Activated CD4-positive, alpha-beta T cell treated with anti-CD3 and anti-CD28 coated beads, Interleukin-2, amount 50 U/mL, for 16 hours (primary cell): ENCODE measurements at regions not wholly inside any gene's neighbourhood (a gene's known extent, or its start where the extent isn't known, plus 50 kb on each side); places are given as distances from the start of the nearest gene placed in this dataset.

ENCODE experiments used
- DNase-seq: peaks from one replicate; pipeline ENCODE4 v3.0.0-alpha.2; 2020

DNA sequence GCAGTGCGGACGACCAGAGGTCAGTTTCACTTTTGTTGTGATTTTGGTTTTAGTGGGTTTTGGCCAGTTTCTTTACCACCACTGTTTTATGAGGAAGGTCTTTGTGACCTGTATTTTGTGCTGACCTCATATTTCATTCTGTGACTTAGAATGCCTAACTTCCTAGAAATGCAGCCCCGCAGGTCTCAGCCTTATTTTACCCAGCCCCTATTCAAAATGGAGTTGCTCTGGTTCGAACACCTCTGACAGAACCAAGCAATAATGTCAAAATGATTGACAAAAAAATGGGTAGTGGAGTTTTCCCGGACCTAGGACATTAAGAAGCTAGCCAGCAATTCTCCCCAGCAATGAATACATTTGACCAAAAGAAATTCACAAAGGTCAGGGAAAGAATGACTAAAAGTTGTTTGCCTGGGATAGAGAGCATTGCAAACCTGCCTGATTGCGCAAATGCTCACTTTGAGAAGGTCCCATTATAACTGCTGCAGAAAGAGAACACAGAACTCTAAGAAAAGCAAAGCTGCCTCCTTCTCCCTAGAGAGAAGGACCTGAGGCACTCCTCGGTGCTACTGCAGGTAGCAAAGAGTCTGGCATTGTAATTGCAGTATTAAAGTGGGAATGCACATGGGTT, 288.8 kb downstream of the ADGB start:
- no peak for DNase-seq

DNA sequence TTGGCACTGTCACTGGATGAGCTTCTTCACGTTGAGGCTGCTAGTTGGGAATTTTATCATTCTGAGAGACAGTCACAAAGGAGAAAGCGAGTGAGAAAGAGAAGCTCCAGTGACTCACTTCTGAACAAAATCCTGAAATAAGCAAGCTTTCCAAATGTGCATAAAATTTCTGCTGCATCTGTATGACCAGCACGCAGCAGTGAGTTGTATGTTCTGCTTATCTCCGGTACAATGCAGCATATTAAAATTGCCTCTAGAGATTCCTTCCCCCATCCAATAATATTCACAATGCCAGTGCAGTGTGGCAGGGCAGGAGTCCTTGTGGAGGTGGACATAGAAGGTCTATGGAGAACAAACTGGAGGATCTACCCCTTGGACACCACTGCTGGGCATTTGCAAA, 290.5 kb downstream of the ADGB start:
- DNase-seq, result no peak

DNA sequence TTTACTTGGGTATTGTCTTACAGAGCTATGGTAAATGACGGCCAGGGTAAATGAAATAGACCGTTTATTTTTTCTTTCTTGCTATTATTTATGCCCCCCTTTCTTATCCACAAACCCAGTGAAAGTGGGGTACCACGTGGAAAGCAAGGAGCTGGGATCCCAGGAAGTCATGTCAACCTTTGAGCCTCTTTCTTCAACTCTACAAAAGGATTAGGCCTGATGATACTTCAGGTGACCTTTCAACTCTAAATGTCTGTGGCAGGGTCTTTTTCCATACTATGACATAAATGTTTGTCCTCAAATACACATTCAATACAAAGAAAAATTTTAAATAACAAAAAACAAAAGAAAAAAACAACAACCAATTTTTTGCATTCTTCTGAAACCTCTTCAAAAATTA, 291.4 kb downstream of the ADGB start:
- no peak for DNase-seq

DNA sequence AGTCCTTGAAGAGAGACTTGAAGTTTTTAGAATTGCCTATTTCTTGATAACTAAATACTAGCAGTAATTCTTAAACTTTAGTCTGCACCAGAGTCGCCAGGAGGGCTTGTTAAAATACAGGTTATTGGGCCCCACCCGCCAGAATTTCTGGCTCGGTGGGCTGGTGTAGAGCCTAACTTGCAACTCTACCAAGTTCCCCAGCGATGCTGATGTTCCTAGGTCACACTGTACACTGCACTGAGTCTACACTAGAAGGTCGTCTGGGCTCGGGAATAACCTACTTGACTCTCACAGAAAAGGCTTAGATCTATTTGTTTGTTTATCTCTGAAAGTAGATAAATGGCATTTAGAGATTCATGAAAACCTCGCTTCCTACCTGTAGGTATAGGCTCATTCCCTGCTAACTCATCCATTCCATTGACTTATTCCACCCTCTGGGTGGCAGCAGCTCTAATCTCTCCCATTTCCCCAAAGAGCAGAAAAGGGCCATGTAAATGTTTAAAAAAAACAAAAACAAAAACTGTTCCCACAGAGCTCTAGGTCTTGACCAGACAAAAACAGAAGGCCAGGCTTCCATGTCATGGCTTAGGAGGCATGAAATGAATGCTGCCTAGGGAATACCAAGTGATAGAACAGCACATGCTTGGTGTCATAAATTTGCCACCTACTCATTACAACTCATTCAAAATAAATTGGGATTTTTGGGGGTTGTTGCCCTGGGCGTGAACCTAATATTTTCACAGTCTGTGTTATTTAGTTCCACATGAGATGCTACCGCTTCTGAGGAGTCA, 292.1 kb downstream of the ADGB start:
- DNase-seq, result no peak

DNA sequence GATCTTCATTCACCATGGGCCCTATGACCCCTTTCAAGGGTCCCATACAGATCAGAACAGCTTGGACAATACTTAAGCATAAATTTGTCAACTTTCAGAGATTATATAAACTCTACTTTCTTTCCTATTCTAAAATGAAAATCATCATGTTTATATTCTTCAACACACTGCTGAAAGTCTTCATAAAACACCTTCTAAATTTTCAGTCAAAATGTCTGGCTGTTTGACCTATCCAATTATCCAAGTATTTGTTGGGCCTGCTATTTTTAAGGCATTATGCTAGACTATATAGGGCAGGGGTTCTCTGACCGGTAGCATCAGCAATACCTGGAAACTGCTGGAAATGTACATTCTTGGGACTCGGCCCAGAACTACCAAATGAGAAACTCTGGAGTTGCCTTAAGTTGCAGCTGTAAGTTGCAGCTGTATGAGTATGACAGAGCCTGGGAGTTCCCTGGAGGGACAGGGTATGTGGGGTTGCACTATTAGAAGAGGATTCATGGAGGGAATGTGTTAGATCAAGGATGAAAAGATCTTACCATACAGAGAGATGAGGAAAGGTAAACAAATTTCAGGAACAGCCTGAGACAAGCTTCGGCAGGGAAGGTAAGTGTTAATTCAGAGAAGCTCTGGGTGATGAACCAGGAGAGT, 293.0 kb downstream of the ADGB start:
- DNase-seq, result no peak

DNA sequence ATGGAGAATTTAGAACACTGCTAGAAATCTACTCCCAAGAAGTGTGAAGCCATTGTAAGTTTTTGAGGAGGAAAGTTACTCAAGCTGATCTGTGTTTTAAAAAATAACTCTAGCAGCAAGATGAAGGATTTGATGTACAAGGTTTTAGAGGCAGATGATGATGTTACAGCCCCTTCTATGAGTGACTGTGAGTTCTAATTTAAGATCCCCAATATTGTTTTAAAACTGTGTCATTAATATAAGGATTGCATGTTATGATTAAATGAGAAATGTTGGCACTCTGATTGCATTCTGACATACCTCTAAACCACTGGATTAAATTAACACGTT, 293.5 kb downstream of the ADGB start:
- no peak for DNase-seq

DNA sequence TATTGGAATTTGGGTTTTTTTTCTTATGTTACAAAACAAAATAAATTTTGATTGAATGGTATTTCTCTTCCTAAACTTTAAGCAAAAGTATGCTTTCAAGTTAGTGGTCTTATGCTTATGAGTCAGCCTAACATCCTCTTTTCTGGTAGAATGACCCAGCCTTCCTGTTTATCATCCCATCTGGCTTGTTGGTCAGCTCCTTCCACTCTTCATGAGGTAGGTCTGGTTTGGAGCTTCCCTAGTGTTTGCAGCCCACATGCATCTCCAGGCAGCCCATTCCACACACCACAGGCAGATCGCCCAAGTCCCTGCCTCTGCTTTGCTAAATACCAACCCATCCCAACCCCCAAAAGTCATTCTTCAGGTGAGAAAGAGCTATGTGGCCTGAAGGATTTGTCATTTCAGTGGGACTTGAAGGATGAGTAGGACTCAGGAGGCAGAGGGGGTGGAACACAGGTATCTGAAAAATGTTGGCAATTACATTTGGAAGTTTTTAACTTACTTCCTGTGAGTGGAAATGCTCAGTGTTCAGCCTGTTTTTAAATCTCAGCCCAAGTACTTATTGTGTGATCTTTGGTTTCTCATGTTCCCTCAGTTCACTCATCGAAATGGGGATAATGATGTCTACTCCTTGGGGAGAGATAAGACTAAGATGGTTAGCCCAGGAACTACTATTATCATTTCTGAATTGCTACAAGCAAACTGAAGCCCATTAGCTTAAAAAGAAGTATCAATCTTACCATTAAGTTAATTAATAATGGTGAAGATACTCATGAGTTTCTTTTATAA, 294.0 kb downstream of the ADGB start:
- DNase-seq, result no peak

DNA sequence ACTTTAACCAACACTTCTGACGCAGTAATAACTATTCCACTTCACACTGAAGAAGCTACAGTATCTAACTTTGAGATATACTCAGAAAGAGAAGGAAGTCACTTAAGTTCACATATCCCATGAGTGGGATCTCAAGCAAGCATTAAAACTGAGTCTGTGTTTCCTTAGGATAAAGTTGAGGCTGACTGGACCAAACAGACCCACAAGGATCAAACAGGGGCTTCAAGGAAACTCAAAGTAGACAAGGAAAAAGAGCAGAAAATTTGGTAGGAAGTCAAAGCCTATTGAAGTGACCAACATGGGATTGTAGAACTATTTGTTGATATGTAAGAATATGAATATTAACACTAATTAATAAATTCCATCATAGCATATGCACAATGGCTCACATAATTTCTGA, 294.9 kb downstream of the ADGB start:
- DNase-seq, result no peak

DNA sequence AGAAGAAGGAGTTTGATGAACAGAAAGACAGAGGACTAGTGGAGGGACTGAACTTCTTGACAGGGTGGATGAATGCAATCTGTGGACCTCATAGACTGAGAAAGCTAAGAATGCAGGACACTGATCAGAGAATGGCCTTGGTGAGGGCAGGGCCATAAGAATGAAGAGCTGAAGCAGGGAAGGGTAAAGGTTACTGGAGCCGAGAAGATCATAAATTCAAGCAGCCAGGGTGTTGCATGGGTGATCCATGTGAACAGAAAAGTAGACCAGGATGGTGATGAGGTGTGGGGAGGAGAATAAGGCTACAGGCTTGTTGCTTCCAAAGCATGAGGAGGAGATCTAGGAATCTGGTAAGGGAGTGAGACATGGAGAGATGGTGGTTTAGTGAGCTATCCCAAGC, 295.9 kb downstream of the ADGB start:
- no peak for DNase-seq

DNA sequence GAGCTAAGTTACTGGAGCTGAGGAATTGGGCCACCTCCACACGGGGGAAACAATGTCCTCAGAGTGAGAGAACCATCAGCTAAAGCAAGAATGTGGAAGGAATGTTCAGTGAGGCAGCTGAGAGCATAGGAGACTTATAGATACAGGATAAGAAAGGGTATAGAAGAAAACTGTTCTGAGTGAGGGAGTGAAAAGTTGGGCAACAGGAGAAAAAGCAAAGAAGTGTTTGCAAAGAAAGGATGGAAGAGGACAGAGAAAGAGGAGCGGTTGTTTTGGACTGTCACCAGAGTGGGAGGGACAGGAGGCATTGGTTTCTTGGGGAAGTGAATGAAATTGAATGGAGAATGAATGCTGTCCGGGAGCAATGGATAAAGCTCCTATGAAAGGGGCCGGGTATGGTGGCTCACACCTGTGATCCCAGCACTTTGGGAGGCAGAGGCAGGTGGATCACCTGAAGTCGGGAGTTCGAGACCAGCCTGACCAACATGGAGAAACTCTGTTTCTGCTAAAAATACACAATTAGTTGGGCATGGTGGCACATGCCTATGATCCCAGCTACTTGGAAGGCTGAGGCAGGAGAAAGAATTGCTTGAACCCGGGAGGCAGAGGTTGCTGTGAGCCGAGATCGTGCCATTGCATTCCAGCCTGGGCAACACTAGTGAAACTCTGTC, 296.5 kb downstream of the ADGB start:
- DNase-seq, result no peak

DNA sequence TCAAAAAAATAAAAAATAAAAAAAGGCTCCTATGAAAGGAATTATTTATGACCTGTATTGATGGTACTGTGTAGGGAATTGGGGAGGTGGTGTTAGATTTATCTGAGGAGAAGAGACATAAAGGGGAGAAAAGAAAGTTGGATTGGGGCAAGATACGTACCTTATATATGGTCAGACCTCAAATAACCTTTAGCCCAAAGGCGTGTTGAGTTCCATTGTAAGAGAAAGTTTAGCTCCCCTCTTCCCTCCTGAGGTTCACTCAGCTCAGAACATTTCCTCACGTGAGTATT, 296.9 kb downstream of the ADGB start:
- DNase-seq, result no peak

DNA sequence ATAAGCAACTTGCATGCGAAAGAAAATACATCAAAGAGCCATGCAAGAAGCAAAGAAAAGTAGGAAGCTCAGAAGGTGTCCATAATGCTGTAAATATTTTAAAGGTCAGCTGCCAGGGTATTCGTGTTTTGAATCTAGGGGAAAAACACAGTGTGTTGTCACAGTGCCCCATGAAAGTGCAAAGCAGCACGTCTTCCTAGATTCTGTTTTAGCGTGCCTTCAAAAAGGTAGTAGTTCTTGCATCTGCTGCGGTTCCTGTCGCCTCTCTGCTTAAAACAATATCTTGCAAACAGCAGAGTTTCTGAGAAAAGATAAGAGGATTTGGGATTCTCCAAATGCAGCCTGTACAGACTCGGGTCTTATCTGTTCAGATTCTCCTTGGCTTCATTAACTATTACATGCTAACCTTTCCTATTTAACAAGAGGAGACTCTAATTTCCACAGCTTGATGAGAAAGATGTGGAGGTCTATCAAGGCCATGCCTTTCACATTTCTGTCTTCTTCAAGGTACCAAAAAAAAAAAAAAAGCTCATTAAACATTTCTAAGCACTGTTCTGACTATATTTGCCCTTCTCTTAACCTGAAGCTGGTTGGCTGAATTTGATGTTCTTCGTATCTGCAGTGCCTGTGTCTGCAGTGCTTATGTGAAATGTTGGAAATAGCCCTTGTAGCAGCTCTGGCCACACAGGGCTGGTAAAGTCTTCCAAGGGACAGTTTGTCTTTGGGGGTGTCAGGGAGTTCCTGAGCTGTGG, 297.5 kb downstream of the ADGB start:
- no peak for DNase-seq

DNA sequence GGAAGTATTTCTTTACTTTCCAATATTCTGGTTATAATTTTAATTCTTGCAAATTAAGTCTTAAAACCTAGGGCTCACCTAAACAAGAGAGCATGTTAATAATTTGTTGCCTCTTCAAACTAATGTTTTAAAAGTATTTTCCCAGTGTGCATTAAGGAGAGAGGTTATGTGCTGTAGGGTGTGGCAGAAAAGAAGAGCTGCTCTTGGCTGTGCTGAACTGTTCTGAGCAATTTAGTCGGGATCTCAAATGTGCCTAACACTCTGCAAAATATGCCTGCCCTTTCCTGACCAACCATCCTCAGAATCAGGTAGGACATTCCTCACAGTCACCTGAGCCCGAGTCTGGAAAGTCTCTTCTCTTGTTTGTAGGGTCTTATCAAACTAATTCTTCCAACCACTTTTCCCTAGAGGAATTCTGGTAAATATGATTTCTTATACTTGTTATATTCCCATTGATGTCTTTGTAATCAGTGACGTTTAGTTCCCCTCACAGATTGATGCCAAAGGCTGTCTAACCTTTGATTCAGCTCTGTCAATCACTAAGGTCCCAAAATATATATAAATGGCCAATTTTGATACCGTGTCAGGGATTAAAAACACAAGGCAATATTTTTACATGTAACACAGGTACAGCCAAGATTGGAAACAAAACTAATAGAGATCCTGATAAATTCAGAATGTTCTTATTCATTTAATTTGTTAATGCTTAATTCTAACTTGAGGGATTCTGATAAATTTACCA, 298.4 kb downstream of the ADGB start:
- DNase-seq, result no peak

DNA sequence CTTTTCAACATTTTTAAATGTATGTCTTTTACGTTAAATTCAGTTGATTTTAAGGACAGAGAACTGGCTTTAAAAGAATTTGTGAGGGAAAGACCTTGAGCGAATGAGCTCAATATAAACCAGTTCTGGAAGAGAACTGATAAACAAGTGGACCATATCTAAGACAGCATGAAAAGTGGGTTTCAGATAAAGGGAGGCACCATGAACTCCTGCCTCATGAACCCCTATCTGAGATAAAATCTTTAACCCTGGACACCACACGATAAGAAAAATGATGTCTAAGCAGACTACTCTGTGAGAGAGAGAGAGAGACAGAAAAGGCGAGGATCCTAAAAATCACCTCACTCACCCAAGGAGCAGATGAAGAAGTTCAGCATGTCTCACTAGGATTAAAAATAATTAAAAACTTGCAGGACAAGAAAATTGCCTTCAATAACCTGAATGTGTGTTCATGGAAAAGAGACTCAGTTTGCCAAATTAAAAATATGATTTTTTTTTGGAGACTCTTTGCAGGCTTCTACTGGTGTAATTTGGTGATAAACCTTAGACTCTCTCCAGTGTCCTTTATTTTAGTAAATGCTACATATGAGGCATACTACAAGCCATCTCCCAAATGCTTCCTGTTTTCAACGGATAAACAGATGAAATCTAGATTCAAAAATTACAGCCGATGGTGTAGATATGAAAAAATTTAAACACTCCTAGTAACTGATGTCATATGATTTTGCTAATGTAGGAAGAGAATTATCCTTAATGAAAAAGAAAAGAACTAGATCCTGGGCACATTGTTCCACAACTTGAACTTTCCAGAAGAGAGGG, 299.5 kb downstream of the ADGB start:
- DNase-seq, result no peak

DNA sequence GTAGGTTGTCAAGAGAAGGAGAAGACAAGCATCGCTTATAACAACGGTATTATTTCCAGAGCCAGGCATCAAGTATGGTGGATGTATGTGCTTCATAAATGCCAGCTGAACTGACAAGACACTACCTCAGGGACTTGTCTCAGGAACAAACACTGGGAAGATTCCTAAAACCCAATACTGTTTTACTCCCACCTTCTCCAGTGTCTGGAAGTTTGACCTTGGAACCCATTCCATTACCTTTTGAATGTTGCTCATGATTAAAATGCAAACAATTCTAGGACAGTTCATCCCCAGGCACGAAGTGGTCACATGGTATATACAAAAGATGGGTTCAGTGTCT, 300.1 kb downstream of the ADGB start:
- no peak for DNase-seq

DNA sequence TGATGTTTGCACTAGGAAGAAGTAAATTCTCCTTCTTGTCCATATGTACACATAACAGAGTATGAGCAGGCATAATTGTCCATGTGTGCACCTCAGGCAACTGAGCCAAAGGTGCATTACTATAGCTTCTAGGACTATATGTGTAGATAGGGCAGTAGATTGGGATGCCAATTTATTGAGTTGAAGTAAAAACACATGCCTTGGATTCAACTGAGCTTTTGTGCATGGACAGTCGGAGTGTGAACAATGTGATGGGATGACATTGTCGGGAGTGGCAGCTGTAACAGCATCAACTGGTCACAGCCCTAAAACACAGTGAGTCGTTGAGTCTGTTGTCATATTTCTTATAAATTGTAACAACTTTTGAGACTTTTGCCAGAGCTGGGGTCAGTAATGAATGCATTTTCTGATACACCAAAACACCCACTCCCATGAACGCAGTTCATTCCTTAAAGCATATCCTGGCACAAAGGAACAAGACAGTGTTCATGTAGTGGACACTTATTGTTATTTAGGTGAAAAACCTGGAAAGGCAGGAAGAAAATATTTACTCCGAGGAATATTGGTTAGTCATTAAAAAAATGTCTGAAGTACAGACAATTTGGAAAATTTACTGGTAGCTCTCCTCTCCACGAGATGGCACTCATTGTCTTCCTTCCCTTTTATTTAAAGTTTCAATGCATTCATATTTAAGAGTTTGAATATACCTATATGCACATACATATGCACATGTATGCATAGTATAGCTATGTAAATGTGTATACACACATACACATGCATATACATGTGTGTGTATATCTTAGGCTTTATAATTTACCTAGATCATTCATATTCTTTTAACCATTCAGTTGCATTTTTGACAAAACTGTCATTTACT, 302.0 kb upstream of the STXBP5 start:
- DNase-seq, result no peak

DNA sequence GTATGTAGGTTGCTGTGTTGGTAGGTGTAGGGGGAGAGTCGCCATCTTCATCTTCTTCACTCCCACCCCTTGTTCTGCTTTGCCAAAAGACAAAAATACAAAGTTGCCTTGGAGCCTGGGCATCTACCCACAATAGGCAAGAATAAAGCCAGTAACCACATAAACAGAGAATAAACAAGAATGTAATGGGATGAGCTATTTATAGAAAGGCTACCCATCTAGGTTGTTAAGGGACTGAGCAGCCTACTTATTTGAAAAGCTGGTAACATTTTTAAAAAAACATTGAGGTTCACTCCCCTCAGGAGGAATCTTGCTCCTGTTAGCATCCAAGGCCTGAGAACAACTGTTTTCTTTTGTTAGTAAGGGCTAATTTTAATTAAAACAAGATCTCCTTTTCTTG, 301.4 kb upstream of the STXBP5 start:
- DNase-seq, result no peak

DNA sequence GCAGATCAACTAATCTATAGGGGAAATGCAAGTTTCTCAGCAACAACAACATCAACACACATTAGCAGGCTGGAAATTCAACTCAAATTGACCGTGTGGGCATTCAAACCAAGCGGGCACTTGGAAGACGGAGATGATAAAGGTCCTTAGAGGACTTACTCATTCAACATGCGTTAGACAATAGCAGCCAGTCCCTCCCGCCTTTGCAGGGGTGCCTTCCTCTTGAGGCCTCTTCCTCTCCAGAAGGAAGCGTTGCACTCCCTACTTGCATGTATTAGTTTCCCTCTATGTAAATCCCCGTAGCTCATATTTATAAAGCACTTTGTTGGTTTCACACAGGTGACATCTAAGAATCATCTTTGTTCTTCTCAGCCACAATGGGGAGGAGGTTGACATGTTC, 300.8 kb upstream of the STXBP5 start:
- DNase-seq, result no peak

DNA sequence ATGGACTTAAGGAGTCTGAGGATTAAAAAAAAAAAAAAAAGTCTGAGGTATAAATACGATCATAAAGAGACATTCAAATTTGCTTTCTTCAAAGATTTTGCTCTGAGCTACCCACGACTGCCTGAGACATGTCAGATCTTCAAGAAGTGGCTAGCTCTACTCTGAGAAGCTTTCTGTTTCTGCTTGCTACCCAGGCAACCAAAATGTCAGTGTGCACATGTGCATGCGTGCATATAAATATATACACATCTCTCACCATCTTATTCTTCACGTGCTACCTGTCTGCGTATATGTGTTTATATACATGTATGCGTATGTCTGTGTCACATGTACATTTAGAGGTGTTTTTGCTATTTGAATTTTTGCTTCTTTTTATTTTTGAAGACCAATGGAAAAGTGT, 299.6 kb upstream of the STXBP5 start:
- DNase-seq, result no peak

DNA sequence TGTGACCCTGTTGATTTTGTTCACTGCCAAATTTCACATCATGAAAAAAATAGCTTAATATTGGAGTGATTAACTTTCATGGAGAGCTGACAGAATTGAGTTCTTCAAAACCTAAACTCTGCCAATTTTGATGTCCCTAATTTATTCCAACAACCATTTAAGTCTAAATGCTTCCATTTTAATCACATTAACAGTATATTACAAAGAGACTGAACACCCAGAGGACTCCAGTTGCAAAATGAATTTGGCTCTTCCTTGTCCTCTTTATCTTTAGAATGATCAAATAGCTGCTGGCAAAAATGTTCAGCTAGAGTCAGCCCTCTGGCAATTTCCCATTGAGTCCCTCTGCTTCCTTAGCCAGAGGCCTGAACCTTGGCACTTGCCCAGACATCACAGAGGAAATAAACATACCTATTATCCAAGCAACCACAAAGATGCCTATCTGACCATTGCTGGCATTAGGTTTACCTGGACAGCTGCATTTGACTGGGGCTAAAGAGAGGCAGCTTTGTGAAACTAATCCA, 299.0 kb upstream of the STXBP5 start:
- DNase-seq, result no peak
